Keratinocyte (primary cell): ENCODE measurements at regions not wholly inside any gene's neighbourhood (a gene's known extent, or its start where the extent isn't known, plus 50 kb on each side); places are given as distances from the start of the nearest gene placed in this dataset.
"Not testable (repeated sequence)": the region's sequence is repeated elsewhere in the genome, so short reads cannot be mapped to it uniquely, and the experiment has no call there.

Experiments
- DNase-seq: peaks from one replicate; pipeline ENCODE4 v3.0.0-alpha.2; 2011; ENCODE audit warnings: low read depth, missing footprints, low spot score
- FAIRE-seq: peaks from 2 replicates; lab custom pipeline; 2011; peaks lifted over from hg19 to GRCh38; lab: Jason Lieb, UNC
- H2AFZ ChIP-seq: 2 replicates; pipeline ENCODE4 v1.6.0; 2012; ENCODE audit warnings: low read length, control low read depth, inconsistent platforms; ENCODE audit not compliant: control insufficient read depth
- H3K27ac ChIP-seq: 2 replicates; pipeline ENCODE4 v1.5.1; 2011; ENCODE audit warnings: low read length; ENCODE audit not compliant: control insufficient read depth, insufficient read depth
- H3K27me3 ChIP-seq: 3 replicates; pipeline ENCODE4 v1.6.0; 2011; ENCODE audit warnings: low read length; ENCODE audit not compliant: control insufficient read depth, insufficient read depth; ENCODE audit errors: extremely low read depth
- H3K36me3 ChIP-seq, 2 experiments: 2 replicates in 1 of 2; 3 replicates in 1 of 2; pipeline ENCODE4 v1.5.1; 2011; ENCODE audit warnings: low read length in 2 of 2, mild to moderate bottlenecking in 1 of 2; ENCODE audit not compliant: control insufficient read depth in 2 of 2, insufficient read depth in 2 of 2; ENCODE audit errors: extremely low read depth in 1 of 2
- H3K4me1 ChIP-seq: 3 replicates; pipeline ENCODE4 v1.5.1; 2011; ENCODE audit warnings: low read length; ENCODE audit not compliant: control insufficient read depth, insufficient read depth; ENCODE audit errors: extremely low read depth
- H3K4me2 ChIP-seq: 3 replicates; pipeline ENCODE4 v1.6.0; 2011; ENCODE audit warnings: low read depth, low read length; ENCODE audit not compliant: control insufficient read depth, insufficient read depth; ENCODE audit errors: extremely low read depth
- H3K4me3 ChIP-seq, 3 experiments: fragments of 200-600 bp in 1 of 3; sonication (generic) in 1 of 3; 2 replicates in 2 of 3; 3 replicates in 1 of 3; pipeline ENCODE4 v1.5.1; 2011 to 2016; ENCODE audit warnings: low read length in 3 of 3, mild to moderate bottlenecking in 3 of 3, control low read depth in 2 of 3, inconsistent platforms in 1 of 3, low read depth in 1 of 3, mixed read lengths in 1 of 3, mixed run types in 1 of 3, moderate library complexity in 1 of 3; ENCODE audit not compliant: control insufficient read depth in 2 of 3, insufficient read depth in 2 of 3; ENCODE audit errors: extremely low read depth in 1 of 3
- H3K79me2 ChIP-seq: 2 replicates; pipeline ENCODE4 v1.6.0; 2012; ENCODE audit warnings: low read length; ENCODE audit not compliant: control insufficient read depth, insufficient read depth
- H3K9ac ChIP-seq: 3 replicates; pipeline ENCODE4 v1.6.0; 2011; ENCODE audit warnings: low read length; ENCODE audit not compliant: control insufficient read depth, insufficient read depth; ENCODE audit errors: extremely low read depth
- H3K9me1 ChIP-seq: 3 replicates; pipeline ENCODE4 v1.6.0; 2011; ENCODE audit warnings: low read length; ENCODE audit not compliant: control insufficient read depth, insufficient read depth; ENCODE audit errors: extremely low read depth
- H3K9me3 ChIP-seq: 2 replicates; pipeline ENCODE4 v1.5.1; 2012; ENCODE audit warnings: low read depth, low read length; ENCODE audit not compliant: control insufficient read depth
- H4K20me1 ChIP-seq: 3 replicates; pipeline ENCODE4 v1.6.0; 2011; ENCODE audit warnings: low read length; ENCODE audit not compliant: control insufficient read depth, insufficient read depth; ENCODE audit errors: extremely low read depth
- EZH2 ChIP-seq: IDR thresholded peaks from one replicate; pipeline ENCODE4 v1.6.1; 2012; ENCODE audit warnings: inconsistent platforms, mild to moderate bottlenecking, low read length, moderate library complexity
- dilution Hi-C: fragments of 300-500 bp; cut with MboI; formaldehyde crosslinking; loops from one replicate; pipeline ENCODE4 v1.7.0; 2020; ENCODE audit warnings: low sequenced_read_pairs; ENCODE audit not compliant: extremely low pct_ligation_motif_present
- TF ChIP-seq, protein P1 (sequence below), 3 experiments: IDR thresholded peaks in 1 of 3; conservative IDR thresholded peaks in 1 of 3; optimal IDR thresholded peaks in 1 of 3; 2 replicates in 2 of 3; 3 replicates in 1 of 3; pipeline versions ENCODE3 to v1.5.1; 2011; ENCODE audit warnings: low read length in 3 of 3, mild to moderate bottlenecking in 3 of 3, moderate library complexity in 2 of 3, control low read depth in 1 of 3, inconsistent platforms in 1 of 3; ENCODE audit not compliant: insufficient read depth in 2 of 3; ENCODE audit errors: extremely low read depth in 1 of 3

DNA sequence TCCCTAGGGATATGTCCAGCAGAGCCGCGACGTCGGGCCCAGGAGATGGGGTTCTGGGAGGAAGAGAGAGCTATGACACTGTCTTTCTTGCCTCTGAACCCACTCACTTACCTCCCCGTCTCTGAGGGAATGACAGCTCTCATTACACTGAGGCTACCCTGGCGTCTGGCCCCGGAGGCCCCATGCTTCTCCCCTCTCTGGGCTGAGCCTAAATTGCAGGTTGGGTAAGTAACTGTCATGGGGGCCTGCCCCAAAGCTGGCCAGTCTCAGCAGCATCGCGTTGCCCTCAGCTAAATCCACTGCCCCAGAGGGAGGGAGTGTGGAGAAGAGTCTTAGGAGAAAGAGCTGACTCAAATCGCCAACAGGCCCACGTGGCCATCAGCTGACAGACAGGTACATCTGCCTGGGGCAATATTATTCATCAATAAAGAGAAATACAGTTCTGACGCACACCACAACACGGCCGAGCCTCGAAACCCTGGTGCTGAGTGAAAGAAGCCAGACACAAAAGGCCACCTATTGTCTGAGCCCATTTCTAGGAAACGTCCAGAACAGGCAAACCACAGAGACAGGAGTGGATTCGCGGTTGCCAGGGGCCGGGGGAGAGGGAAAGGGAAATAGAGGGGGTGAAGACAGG, 156.4 kb downstream of the C16orf95 start:
- TF ChIP-seq, protein P1, sequence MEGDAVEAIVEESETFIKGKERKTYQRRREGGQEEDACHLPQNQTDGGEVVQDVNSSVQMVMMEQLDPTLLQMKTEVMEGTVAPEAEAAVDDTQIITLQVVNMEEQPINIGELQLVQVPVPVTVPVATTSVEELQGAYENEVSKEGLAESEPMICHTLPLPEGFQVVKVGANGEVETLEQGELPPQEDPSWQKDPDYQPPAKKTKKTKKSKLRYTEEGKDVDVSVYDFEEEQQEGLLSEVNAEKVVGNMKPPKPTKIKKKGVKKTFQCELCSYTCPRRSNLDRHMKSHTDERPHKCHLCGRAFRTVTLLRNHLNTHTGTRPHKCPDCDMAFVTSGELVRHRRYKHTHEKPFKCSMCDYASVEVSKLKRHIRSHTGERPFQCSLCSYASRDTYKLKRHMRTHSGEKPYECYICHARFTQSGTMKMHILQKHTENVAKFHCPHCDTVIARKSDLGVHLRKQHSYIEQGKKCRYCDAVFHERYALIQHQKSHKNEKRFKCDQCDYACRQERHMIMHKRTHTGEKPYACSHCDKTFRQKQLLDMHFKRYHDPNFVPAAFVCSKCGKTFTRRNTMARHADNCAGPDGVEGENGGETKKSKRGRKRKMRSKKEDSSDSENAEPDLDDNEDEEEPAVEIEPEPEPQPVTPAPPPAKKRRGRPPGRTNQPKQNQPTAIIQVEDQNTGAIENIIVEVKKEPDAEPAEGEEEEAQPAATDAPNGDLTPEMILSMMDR (optimal IDR thresholded peaks at IDR 0.05 in 1 of 3, IDR thresholded peaks at IDR 0.05 in 1 of 3, conservative IDR thresholded peaks at IDR 0.05 in 1 of 3; ENCODE audit: extremely low read depth in 1 of 3, insufficient read depth in 2 of 3, low read length in 3 of 3), result no peak
- no peak for TF ChIP-seq EZH2
- DNase-seq, result peak; percentile 13
- Histone ChIP-seq H3K4me2 (peak overlapping the region; percentile 6), H3K9me1 (no peaks in the 10 kb centered on the region), H3K9me3 (no peaks in the 10 kb centered on the region), H3K4me1 (peaks cover 6% of the 10 kb centered on the region), H3K4me3 (no peak overlapping the region), H3K9ac (no peak overlapping the region), H3K27me3 (peaks cover 3% of the 10 kb centered on the region), H3K79me2 (no peaks in the 10 kb centered on the region), H3K27ac (no peak overlapping the region), H3K36me3 (no peaks in the 10 kb centered on the region), H4K20me1 (no peaks in the 10 kb centered on the region), H2AFZ (no peak overlapping the region)
- no peak for FAIRE-seq
- dilution Hi-C loops, result no loop called here

DNA sequence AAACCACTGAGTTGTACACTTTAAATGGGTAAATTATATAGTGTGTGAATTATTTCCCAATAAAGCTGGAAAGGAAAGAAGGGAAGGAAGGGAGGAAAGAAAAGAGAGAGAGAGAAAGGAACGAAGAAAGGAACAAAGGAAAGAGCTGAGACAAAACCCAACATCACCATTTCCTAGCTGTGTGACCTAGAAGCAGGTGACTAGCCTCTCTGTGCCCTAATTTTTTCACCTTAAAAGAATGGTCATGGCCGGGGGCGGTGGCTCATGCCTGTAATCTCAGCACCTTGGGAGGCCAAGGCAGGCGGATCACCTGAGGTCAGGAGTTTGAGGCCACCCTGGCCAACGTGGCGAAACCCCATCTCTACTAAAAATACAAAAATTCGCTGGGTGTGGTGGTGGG, 155.8 kb downstream of the C16orf95 start:
- H4K20me1 ChIP-seq, DNase-seq, H3K27me3 ChIP-seq, H3K9me3 ChIP-seq, FAIRE-seq, H3K9me1 ChIP-seq, H3K4me1 ChIP-seq, H3K79me2 ChIP-seq, dilution Hi-C loops, H3K4me3 ChIP-seq, H3K9ac ChIP-seq, H3K27ac ChIP-seq, H3K36me3 ChIP-seq, H2AFZ ChIP-seq, H3K4me2 ChIP-seq: not testable (repeated sequence)
